ENCODE measurements at regions not wholly inside any gene's neighbourhood (a gene's known extent, or its start where the extent isn't known, plus 50 kb on each side); places are given as distances from the start of the nearest gene placed in this dataset.

DNA sequence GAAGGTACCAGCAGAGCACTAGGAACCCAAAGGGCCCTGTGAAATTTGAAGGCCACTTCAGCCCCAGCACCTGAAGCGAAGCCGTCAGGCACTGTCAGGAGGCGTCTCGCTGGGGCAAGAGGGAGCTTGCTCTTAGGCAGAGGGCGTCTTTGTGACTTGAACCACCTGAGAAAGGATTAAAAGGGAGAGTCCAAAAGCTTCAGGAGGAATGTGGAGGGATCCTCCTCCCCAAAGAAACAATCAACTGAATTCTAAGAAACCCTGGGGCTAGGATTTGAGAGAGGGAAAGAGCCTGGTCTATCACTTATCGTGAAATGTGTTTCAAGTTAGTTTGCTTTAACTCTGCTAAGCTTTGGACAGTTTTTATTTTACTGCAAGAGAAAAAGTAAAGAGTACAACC, 324.9 kb upstream of the SOX11 start:
- Histone ChIP-seq H3K9me3 (ENCODE audit: control insufficient read depth, insufficient read depth, low read depth, low read length) (no peaks in the 10 kb centered on the region), H3K4me1 (ENCODE audit: control insufficient read depth, insufficient read depth, low read length) (no peaks in the 10 kb centered on the region), H3K36me3 (ENCODE audit: control insufficient read depth in 2 of 2, insufficient read depth in 1 of 2, low read length in 2 of 2) (no peaks in the 10 kb centered on the region), H3K4me3 (ENCODE audit: low read depth, low read length) (no peak overlapping the region), H3K27ac (ENCODE audit: extremely low read depth, low read depth, low read length) (no peak overlapping the region)
- TF ChIP-seq ZNF350 (tag by site-specific recombination; IDR thresholded peaks at IDR 0.05) (no peak), GLI4 (tag by site-specific recombination; IDR thresholded peaks at IDR 0.05) (no peak), ZNF394 (tag by site-specific recombination; IDR thresholded peaks at IDR 0.05; ENCODE audit: borderline replicate concordance) (no peak), ZNF426 (tag by site-specific recombination; IDR thresholded peaks at IDR 0.05) (no peak), RBAK (tag by site-specific recombination; IDR thresholded peaks at IDR 0.05) (no peak), ZNF311 (tag by site-specific recombination; IDR thresholded peaks at IDR 0.05; ENCODE audit: borderline replicate concordance) (no peak), ZBTB20 (tag by site-specific recombination; IDR thresholded peaks at IDR 0.05) (no peak), ZNF621 (tag by site-specific recombination; IDR thresholded peaks at IDR 0.05) (no peak), ZNF138 (tag by site-specific recombination; IDR thresholded peaks at IDR 0.05; ENCODE audit: borderline replicate concordance) (no peak), ZNF510 (tag by site-specific recombination; IDR thresholded peaks at IDR 0.05; ENCODE audit: insufficient replicate concordance) (no peak), ZNF596 (tag by site-specific recombination; IDR thresholded peaks at IDR 0.05) (no peak), ZNF837 (tag by site-specific recombination; IDR thresholded peaks at IDR 0.05) (no peak), ZNF792 (tag by site-specific recombination; IDR thresholded peaks at IDR 0.05) (no peak), ZXDB (tag by site-specific recombination; IDR thresholded peaks at IDR 0.05) (no peak)
- TF ChIP-seq, protein P1, sequence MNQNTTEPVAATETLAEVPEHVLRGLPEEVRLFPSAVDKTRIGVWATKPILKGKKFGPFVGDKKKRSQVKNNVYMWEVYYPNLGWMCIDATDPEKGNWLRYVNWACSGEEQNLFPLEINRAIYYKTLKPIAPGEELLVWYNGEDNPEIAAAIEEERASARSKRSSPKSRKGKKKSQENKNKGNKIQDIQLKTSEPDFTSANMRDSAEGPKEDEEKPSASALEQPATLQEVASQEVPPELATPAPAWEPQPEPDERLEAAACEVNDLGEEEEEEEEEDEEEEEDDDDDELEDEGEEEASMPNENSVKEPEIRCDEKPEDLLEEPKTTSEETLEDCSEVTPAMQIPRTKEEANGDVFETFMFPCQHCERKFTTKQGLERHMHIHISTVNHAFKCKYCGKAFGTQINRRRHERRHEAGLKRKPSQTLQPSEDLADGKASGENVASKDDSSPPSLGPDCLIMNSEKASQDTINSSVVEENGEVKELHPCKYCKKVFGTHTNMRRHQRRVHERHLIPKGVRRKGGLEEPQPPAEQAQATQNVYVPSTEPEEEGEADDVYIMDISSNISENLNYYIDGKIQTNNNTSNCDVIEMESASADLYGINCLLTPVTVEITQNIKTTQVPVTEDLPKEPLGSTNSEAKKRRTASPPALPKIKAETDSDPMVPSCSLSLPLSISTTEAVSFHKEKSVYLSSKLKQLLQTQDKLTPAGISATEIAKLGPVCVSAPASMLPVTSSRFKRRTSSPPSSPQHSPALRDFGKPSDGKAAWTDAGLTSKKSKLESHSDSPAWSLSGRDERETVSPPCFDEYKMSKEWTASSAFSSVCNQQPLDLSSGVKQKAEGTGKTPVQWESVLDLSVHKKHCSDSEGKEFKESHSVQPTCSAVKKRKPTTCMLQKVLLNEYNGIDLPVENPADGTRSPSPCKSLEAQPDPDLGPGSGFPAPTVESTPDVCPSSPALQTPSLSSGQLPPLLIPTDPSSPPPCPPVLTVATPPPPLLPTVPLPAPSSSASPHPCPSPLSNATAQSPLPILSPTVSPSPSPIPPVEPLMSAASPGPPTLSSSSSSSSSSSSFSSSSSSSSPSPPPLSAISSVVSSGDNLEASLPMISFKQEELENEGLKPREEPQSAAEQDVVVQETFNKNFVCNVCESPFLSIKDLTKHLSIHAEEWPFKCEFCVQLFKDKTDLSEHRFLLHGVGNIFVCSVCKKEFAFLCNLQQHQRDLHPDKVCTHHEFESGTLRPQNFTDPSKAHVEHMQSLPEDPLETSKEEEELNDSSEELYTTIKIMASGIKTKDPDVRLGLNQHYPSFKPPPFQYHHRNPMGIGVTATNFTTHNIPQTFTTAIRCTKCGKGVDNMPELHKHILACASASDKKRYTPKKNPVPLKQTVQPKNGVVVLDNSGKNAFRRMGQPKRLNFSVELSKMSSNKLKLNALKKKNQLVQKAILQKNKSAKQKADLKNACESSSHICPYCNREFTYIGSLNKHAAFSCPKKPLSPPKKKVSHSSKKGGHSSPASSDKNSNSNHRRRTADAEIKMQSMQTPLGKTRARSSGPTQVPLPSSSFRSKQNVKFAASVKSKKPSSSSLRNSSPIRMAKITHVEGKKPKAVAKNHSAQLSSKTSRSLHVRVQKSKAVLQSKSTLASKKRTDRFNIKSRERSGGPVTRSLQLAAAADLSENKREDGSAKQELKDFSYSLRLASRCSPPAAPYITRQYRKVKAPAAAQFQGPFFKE (tag by site-specific recombination; IDR thresholded peaks at IDR 0.05; ENCODE audit: borderline replicate concordance): no peak
- TF ChIP-seq, protein P2, sequence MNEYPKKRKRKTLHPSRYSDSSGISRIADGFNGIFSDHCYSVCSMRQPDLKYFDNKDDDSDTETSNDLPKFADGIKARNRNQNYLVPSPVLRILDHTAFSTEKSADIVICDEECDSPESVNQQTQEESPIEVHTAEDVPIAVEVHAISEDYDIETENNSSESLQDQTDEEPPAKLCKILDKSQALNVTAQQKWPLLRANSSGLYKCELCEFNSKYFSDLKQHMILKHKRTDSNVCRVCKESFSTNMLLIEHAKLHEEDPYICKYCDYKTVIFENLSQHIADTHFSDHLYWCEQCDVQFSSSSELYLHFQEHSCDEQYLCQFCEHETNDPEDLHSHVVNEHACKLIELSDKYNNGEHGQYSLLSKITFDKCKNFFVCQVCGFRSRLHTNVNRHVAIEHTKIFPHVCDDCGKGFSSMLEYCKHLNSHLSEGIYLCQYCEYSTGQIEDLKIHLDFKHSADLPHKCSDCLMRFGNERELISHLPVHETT (tag by site-specific recombination; IDR thresholded peaks at IDR 0.05): no peak
- TF ChIP-seq, protein P3, sequence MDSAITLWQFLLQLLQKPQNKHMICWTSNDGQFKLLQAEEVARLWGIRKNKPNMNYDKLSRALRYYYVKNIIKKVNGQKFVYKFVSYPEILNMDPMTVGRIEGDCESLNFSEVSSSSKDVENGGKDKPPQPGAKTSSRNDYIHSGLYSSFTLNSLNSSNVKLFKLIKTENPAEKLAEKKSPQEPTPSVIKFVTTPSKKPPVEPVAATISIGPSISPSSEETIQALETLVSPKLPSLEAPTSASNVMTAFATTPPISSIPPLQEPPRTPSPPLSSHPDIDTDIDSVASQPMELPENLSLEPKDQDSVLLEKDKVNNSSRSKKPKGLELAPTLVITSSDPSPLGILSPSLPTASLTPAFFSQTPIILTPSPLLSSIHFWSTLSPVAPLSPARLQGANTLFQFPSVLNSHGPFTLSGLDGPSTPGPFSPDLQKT (IDR thresholded peaks at IDR 0.05; ENCODE audit: borderline replicate concordance, low read depth, low read length): no peak
- ChIA-PET CTCF (interaction anchor here (0.6 to 2.0 kb wide), 2 partner anchors 14 to 32 kb away, joined by 4 to 7 read pairs; no protein-coding TSS in a partner anchor), POLR2A (no interaction called here)

DNA sequence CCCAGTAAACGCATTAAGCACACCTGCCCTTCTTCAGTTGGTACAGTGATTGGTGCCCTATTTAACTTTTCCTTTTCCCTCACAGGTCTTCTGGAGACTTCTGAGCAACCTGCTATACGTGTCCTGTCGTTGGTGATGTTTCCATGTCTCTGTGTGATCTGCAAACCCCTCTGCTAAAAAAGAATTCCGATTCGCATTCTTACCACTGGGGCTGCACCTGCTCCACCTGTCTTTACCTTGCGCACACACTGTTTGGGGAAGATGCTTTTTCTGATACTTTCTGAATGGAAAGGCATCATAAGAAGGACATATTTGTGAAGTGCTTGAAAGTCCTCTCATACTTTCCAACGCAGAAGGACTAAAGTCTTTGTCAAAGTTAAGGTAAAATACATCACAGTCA, 323.9 kb upstream of the SOX11 start:
- POLR2A ChIA-PET: no interaction called here
- H3K27ac ChIP-seq (ENCODE audit: extremely low read depth, low read depth, low read length): no peak overlapping the region
- CTCF ChIA-PET: interaction anchor here (0.7 to 1.4 kb wide), 2 partner anchors 24 to 1354 kb away, joined by 3 to 4 read pairs; no protein-coding TSS in a partner anchor
- H3K36me3 ChIP-seq (ENCODE audit: control insufficient read depth in 2 of 2, insufficient read depth in 1 of 2, low read length in 2 of 2): no peaks in the 10 kb centered on the region
- no peaks in the 10 kb centered on the region for H3K9me3 ChIP-seq (ENCODE audit: control insufficient read depth, insufficient read depth, low read depth, low read length)
- H3K4me1 ChIP-seq (ENCODE audit: control insufficient read depth, insufficient read depth, low read length): no peaks in the 10 kb centered on the region
- H3K4me3 ChIP-seq (ENCODE audit: low read depth, low read length): no peak overlapping the region
- TF ChIP-seq BCL11A (tag by site-specific recombination; IDR thresholded peaks at IDR 0.05; ENCODE audit: low read depth) (no peak), SP3 (tag by site-specific recombination; IDR thresholded peaks at IDR 0.05) (no peak), ZNF785 (tag by site-specific recombination; IDR thresholded peaks at IDR 0.05) (no peak)
- TF ChIP-seq, protein P4, sequence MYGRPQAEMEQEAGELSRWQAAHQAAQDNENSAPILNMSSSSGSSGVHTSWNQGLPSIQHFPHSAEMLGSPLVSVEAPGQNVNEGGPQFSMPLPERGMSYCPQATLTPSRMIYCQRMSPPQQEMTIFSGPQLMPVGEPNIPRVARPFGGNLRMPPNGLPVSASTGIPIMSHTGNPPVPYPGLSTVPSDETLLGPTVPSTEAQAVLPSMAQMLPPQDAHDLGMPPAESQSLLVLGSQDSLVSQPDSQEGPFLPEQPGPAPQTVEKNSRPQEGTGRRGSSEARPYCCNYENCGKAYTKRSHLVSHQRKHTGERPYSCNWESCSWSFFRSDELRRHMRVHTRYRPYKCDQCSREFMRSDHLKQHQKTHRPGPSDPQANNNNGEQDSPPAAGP (tag by site-specific recombination; IDR thresholded peaks at IDR 0.05): no peak
- TF ChIP-seq, protein P5, sequence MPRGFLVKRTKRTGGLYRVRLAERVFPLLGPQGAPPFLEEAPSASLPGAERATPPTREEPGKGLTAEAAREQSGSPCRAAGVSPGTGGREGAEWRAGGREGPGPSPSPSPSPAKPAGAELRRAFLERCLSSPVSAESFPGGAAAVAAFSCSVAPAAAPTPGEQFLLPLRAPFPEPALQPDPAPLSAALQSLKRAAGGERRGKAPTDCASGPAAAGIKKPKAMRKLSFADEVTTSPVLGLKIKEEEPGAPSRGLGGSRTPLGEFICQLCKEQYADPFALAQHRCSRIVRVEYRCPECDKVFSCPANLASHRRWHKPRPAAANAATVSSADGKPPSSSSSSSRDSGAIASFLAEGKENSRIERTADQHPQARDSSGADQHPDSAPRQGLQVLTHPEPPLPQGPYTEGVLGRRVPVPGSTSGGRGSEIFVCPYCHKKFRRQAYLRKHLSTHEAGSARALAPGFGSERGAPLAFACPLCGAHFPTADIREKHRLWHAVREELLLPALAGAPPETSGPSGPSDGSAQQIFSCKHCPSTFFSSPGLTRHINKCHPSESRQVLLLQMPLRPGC (tag by site-specific recombination; IDR thresholded peaks at IDR 0.05): no peak
